Fibroblast of villous mesenchyme (primary cell): ENCODE measurements at regions not wholly inside any gene's neighbourhood (a gene's known extent, or its start where the extent isn't known, plus 50 kb on each side); places are given as distances from the start of the nearest gene placed in this dataset.
"Not testable (repeated sequence)": the region's sequence is repeated elsewhere in the genome, so short reads cannot be mapped to it uniquely, and the experiment has no call there.

Experiments
- DNase-seq: peaks from one replicate; pipeline ENCODE4 v3.0.0-alpha.2; 2010; ENCODE audit warnings: low read depth
- H3K4me3 ChIP-seq: 2 replicates; pipeline ENCODE4 v1.5.1; 2011; ENCODE audit warnings: low read depth, mild to moderate bottlenecking, low read length
- CTCF ChIP-seq: IDR thresholded peaks from 2 replicates; pipeline ENCODE4 v1.5.1; 2012; ENCODE audit warnings: low read depth, mild to moderate bottlenecking, low read length; ENCODE audit not compliant: insufficient read depth

GRCh38 chr6:139962654-139963347, 588.4 kb upstream of the CITED2 start:
- no peak for DNase-seq
- no peak overlapping the region for H3K4me3 ChIP-seq
- TF ChIP-seq CTCF = no peak

- no peak overlapping the region for H3K4me3 ChIP-seq
- no peak for TF ChIP-seq CTCF
Measured at GRCh38 chr6:139961190-139961589, 586.7 kb upstream of the CITED2 start.

GRCh38 chr6:139960671-139961070, 586.2 kb upstream of the CITED2 start:
- DNase-seq = no peak
- TF ChIP-seq CTCF = no peak
- no peak overlapping the region for H3K4me3 ChIP-seq

More at GRCh38 chr6:139961190-139961589, 586.7 kb upstream of the CITED2 start:
- DNase-seq = peak; percentile 52

GRCh38 chr6:139955366-139956155, 581.1 kb upstream of the CITED2 start:
- no peak overlapping the region for H3K4me3 ChIP-seq
- DNase-seq = no peak
- TF ChIP-seq CTCF = no peak

- no peak for DNase-seq
- TF ChIP-seq CTCF = no peak
- H3K4me3 ChIP-seq = no peak overlapping the region
Measured at GRCh38 chr6:139954463-139955071, 580.1 kb upstream of the CITED2 start.

- DNase-seq, H3K4me3 ChIP-seq: not testable (repeated sequence)
Measured at GRCh38 chr6:139953780-139954179, 579.3 kb upstream of the CITED2 start.

GRCh38 chr6:139951172-139951571, 576.7 kb upstream of the CITED2 start:
- no peak for DNase-seq
- no peak for TF ChIP-seq CTCF
- no peak overlapping the region for H3K4me3 ChIP-seq
